ENCODE measurements at regions not wholly inside any gene's neighbourhood (a gene's known extent, or its start where the extent isn't known, plus 50 kb on each side); places are given as distances from the start of the nearest gene placed in this dataset.

DNA sequence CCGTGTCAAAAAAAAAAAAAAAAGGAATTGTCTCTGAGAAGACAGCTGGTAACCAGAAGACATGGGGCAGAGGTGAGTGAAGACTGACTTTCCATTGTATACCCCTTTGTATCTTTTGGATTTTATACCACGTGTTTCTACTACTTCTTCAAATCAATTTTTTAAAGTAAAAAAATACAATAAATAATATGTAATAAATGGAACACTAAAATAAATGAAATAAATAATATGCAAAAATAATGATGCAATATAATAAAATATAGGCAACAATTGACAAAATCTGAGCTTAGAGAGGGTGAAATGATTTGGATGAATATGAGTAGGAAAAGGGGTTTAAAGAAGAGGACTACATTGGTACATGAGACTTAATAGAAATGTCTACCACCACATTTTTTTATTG is 155.8 kb downstream of the IL15 start:
- no peak for TF ChIP-seq PTTG1 (tag; IDR thresholded peaks at IDR 0.05; ENCODE audit: low read depth)
- no peak for TF ChIP-seq KLF1 (tag; IDR thresholded peaks at IDR 0.05)
- TF ChIP-seq RAD21 (CRISPR knock-in tag; conservative IDR thresholded peaks at IDR 0.05 in 1 of 2, IDR thresholded peaks at IDR 0.05 in 1 of 2): no peak
- no peak for TF ChIP-seq ZFP1 (CRISPR knock-in tag; IDR thresholded peaks at IDR 0.05)
- TF ChIP-seq, protein P1, sequence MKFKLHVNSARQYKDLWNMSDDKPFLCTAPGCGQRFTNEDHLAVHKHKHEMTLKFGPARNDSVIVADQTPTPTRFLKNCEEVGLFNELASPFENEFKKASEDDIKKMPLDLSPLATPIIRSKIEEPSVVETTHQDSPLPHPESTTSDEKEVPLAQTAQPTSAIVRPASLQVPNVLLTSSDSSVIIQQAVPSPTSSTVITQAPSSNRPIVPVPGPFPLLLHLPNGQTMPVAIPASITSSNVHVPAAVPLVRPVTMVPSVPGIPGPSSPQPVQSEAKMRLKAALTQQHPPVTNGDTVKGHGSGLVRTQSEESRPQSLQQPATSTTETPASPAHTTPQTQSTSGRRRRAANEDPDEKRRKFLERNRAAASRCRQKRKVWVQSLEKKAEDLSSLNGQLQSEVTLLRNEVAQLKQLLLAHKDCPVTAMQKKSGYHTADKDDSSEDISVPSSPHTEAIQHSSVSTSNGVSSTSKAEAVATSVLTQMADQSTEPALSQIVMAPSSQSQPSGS (CRISPR knock-in tag; IDR thresholded peaks at IDR 0.05): no peak
- TF ChIP-seq KDM1A (IDR thresholded peaks at IDR 0.05): no peak
- TF ChIP-seq, protein P2, sequence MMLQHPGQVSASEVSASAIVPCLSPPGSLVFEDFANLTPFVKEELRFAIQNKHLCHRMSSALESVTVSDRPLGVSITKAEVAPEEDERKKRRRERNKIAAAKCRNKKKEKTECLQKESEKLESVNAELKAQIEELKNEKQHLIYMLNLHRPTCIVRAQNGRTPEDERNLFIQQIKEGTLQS (IDR thresholded peaks at IDR 0.05): no peak
- TF ChIP-seq, protein P2 (CRISPR knock-in tag; conservative IDR thresholded peaks at IDR 0.05): no peak
- TF ChIP-seq RBBP5 (IDR thresholded peaks at IDR 0.05; ENCODE audit: borderline replicate concordance, insufficient read depth, low read length, poor library complexity, severe bottlenecking): no peak
- TF ChIP-seq KAT2B (IDR thresholded peaks at IDR 0.05; ENCODE audit: low read depth, low read length): no peak
- TF ChIP-seq EZH2 (IDR thresholded peaks at IDR 0.05; ENCODE audit: borderline replicate concordance, low read depth, low read length): no peak
- TF ChIP-seq TGIF2 (CRISPR knock-in tag; IDR thresholded peaks at IDR 0.05): no peak
- TF ChIP-seq, protein P3, sequence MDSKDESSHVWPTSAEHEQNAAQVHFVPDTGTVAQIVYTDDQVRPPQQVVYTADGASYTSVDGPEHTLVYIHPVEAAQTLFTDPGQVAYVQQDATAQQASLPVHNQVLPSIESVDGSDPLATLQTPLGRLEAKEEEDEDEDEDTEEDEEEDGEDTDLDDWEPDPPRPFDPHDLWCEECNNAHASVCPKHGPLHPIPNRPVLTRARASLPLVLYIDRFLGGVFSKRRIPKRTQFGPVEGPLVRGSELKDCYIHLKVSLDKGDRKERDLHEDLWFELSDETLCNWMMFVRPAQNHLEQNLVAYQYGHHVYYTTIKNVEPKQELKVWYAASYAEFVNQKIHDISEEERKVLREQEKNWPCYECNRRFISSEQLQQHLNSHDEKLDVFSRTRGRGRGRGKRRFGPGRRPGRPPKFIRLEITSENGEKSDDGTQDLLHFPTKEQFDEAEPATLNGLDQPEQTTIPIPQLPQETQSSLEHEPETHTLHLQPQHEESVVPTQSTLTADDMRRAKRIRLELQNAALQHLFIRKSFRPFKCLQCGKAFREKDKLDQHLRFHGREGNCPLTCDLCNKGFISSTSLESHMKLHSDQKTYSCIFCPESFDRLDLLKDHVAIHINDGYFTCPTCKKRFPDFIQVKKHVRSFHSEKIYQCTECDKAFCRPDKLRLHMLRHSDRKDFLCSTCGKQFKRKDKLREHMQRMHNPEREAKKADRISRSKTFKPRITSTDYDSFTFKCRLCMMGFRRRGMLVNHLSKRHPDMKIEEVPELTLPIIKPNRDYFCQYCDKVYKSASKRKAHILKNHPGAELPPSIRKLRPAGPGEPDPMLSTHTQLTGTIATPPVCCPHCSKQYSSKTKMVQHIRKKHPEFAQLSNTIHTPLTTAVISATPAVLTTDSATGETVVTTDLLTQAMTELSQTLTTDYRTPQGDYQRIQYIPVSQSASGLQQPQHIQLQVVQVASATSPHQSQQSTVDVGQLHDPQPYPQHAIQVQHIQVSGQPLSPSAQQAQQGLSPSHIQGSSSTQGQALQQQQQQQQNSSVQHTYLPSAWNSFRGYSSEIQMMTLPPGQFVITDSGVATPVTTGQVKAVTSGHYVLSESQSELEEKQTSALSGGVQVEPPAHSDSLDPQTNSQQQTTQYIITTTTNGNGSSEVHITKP (IDR thresholded peaks at IDR 0.05; ENCODE audit: partially characterized antibody): no peak
- TF ChIP-seq TCF7L2 (IDR thresholded peaks at IDR 0.05; ENCODE audit: low read depth, low read length): no peak
- no peak for TF ChIP-seq TBL1XR1 (IDR thresholded peaks at IDR 0.05; ENCODE audit: low read length in 2 of 2)

All from K562 (cell line).